Activated T-cell treated with anti-CD3 and anti-CD28 coated beads, Interleukin-2, amount 50 U/mL, for 72 hours (primary cell): ENCODE measurements at regions not wholly inside any gene's neighbourhood (a gene's known extent, or its start where the extent isn't known, plus 50 kb on each side); places are given as distances from the start of the nearest gene placed in this dataset.
"Not testable (repeated sequence)": the region's sequence is repeated elsewhere in the genome, so short reads cannot be mapped to it uniquely, and the experiment has no call there.

Experiments
- ATAC-seq, 2 donors: fragments of 150-1000 bp; cut with Tn5 transposase; replicated peaks in 1 of 2; 2 replicates each; pipeline ENCODE4 v1.10.0; 2021; ENCODE audit warnings: moderate library complexity in 2 of 2, mild to moderate bottlenecking in 1 of 2
- DNase-seq, 2 donors: peaks; one replicate each; pipeline ENCODE4 v3.0.0; 2021 to 2022; ENCODE audit warnings: mixed read lengths in 1 of 2
- H3K27ac Mint-ChIP-seq: one replicate; pipeline ENCODE4 v1.8.0; 2022; ENCODE audit warnings: mild to moderate bottlenecking, moderate library complexity, mixed read lengths
- H3K27me3 Mint-ChIP-seq: one replicate; pipeline ENCODE4 v1.8.0; 2022; ENCODE audit warnings: low read depth, mixed read lengths
- H3K36me3 Mint-ChIP-seq, 2 donors: one replicate each; pipeline ENCODE4 v1.8.0; 2022; ENCODE audit warnings: mixed read lengths in 2 of 2, mild to moderate bottlenecking in 1 of 2; ENCODE audit not compliant: insufficient read depth in 2 of 2
- H3K4me1 Mint-ChIP-seq: one replicate; pipeline ENCODE4 v1.8.0; 2022; ENCODE audit warnings: low read depth, mixed read lengths
- H3K4me3 Mint-ChIP-seq, 2 donors: one replicate each; pipeline ENCODE4 v1.8.0; 2022; ENCODE audit warnings: mild to moderate bottlenecking in 2 of 2, mixed read lengths in 2 of 2, moderate library complexity in 2 of 2
- H3K9me3 Mint-ChIP-seq, 2 donors: one replicate each; pipeline ENCODE4 v1.8.0; 2022; ENCODE audit warnings: mixed read lengths in 2 of 2

- not testable (repeated sequence) for H3K4me1 Mint-ChIP-seq, H3K27ac Mint-ChIP-seq, H3K4me3 Mint-ChIP-seq, DNase-seq, H3K36me3 Mint-ChIP-seq, ATAC-seq
- peaks cover 14% of the 10 kb centered on the region for H3K27me3 Mint-ChIP-seq
- H3K9me3 Mint-ChIP-seq, result peaks cover 11% of the 10 kb centered on the region in 2 donors
Observed at GRCh38 chr10:84019854-84020458, 119.4 kb upstream of the GHITM start.

DNA sequence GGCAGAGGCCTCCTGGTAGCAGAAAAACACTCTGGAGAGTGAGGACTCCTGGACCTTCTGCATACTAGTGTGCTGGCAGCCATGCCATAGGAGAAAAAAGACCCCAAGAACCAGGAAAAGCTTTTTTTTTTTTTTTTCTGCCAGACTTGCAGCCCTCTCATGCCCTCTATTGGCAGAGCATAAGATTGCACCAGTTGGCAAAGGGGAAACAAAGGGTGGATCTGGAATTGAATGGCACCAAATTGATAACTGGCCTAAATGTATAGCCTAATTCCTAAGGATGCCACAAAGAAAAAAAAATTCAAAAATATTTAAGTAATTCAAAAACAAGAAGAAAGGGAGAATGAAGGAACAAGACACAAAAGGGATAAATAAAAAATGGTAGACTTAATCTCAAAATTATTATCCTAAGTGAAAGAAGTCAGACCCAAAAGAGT, 112.5 kb upstream of the GHITM start:
- H3K9me3 Mint-ChIP-seq, result peaks cover 7 to 11% of the 10 kb centered on the region in 2 donors
- H3K36me3 Mint-ChIP-seq, result no peaks in the 10 kb centered on the region
- no peaks in the 10 kb centered on the region for H3K4me1 Mint-ChIP-seq
- ATAC-seq, result no peak
- H3K27me3 Mint-ChIP-seq, result no peaks in the 10 kb centered on the region
- peak; percentile 2 to 4 for DNase-seq
- no peak overlapping the region for H3K4me3 Mint-ChIP-seq
- no peak overlapping the region for H3K27ac Mint-ChIP-seq

DNA sequence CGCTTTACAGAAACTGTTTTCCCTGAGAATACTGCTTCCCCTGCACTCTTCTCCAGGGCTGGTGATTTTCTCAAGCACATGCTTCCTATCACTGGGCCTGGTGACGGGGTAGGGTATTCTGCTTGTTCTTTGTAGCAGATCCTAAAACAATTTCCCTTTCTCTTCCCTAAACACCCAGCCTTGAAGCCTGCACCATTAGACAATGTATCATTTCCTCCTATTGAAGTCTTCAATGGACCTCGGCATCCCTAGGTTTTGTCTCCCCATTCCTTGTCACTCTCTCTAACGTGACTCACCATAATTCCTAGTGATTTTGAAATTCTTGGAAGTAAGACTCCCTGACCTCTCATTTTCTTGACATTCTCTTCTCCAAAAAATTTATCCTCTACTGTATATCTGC, 109.5 kb upstream of the GHITM start:
- H3K9me3 Mint-ChIP-seq, result no peaks in the 10 kb centered on the region
- no peak for ATAC-seq
- no peak overlapping the region for H3K4me3 Mint-ChIP-seq
- no peak overlapping the region for H3K27ac Mint-ChIP-seq
- no peak for DNase-seq
- no peaks in the 10 kb centered on the region for H3K36me3 Mint-ChIP-seq
- no peaks in the 10 kb centered on the region for H3K4me1 Mint-ChIP-seq
- H3K27me3 Mint-ChIP-seq, result no peaks in the 10 kb centered on the region

DNA sequence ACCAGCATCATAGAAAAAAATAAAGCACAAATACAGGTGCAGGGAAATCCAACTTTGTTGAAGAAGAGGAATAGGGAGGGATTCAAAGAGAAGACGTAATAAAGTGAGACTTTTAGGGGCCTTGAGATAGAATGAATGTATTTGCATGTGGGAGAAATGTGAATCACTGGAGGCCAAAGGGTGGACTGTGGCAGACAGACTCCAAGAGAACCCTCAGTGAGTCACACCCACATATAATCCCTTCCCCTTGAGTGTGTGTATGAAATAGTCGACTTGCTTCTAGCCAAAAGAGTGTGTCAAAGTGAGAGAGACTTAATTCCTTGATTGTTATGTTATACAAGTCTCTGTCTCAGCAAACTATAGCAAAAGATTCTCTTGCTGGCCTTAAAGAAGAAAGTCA, 101.3 kb upstream of the GHITM start:
- H3K27me3 Mint-ChIP-seq, result peaks cover 20% of the 10 kb centered on the region
- no peak for ATAC-seq
- no peaks in the 10 kb centered on the region for H3K4me1 Mint-ChIP-seq

GRCh38 chr10:84039957-84040356, 99.4 kb upstream of the GHITM start:
- H3K4me3 Mint-ChIP-seq, result no peak overlapping the region
- DNase-seq (no peak), ATAC-seq (no peak)
- H3K9me3 Mint-ChIP-seq, result no peaks in the 10 kb centered on the region
- no peak overlapping the region for H3K27ac Mint-ChIP-seq
- peaks cover 20% of the 10 kb centered on the region for H3K27me3 Mint-ChIP-seq
- no peaks in the 10 kb centered on the region for H3K4me1 Mint-ChIP-seq
- no peaks in the 10 kb centered on the region for H3K36me3 Mint-ChIP-seq

More for the DNA sequence above, 101.3 kb upstream of the GHITM start:
- no peak for DNase-seq
- H3K4me3 Mint-ChIP-seq, result no peak overlapping the region
- no peaks in the 10 kb centered on the region for H3K36me3 Mint-ChIP-seq
- H3K27ac Mint-ChIP-seq, result no peak overlapping the region
- H3K9me3 Mint-ChIP-seq, result no peaks in the 10 kb centered on the region

DNA sequence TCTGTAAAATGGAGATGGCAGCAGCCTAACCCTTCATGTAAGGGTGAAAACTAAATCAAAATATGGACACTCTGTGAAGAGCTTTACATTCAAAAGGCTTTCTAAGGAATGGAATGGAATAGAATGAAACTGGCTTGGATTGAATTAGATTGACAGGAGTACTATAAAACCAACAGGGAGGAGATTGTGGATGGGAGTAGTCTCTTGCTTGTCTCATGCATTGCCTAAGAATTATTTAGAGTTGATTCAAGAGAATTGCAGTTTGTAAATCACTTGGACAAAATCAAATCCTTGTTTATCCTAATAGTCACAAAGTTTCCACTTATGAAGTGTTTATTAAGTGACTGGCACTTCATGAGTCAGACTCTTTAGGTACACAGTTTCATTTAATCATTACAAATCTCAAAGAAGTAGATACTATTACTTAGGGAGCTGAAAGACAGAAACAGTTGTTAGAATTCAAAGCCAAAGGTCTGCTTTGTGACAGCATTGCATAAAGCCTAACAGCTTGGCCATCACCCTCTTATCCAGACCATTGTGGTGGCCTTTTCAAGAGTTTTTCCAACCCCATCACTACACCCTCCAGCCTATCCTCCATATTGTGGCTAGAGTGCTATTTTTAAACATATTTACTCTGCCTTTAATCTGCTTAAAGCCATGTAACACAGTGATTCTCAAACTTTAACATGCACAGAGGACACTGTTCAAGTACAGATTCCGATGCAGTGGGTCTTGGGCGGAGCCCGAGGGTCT, 91.9 kb upstream of the GHITM start:
- Mint-ChIP-seq H3K27ac (no peak overlapping the region), H3K36me3 (no peaks in the 10 kb centered on the region), H3K9me3 (peaks cover 5 to 6% of the 10 kb centered on the region in 2 donors), H3K4me3 (no peak overlapping the region), H3K27me3 (no peaks in the 10 kb centered on the region), H3K4me1 (no peaks in the 10 kb centered on the region)
- DNase-seq (no peak), ATAC-seq (no peak)

GRCh38 chr10:84049645-84050011, 89.7 kb upstream of the GHITM start:
- Mint-ChIP-seq H3K27ac (no peak overlapping the region), H3K27me3 (no peaks in the 10 kb centered on the region), H3K4me1 (no peaks in the 10 kb centered on the region), H3K9me3 (peaks cover 5 to 6% of the 10 kb centered on the region in 2 donors), H3K36me3 (no peaks in the 10 kb centered on the region), H3K4me3 (no peak overlapping the region)
- ATAC-seq, result no peak
- no peak for DNase-seq

- Mint-ChIP-seq H3K36me3 (no peaks in the 10 kb centered on the region), H3K9me3 (peaks cover 3 to 5% of the 10 kb centered on the region in 2 donors), H3K27ac (no peak overlapping the region), H3K4me1 (no peaks in the 10 kb centered on the region), H3K4me3 (no peak overlapping the region), H3K27me3 (no peaks in the 10 kb centered on the region)
- ATAC-seq (no peak), DNase-seq (no peak)
Observed at GRCh38 chr10:84053626-84054025, 85.7 kb upstream of the GHITM start.

DNA sequence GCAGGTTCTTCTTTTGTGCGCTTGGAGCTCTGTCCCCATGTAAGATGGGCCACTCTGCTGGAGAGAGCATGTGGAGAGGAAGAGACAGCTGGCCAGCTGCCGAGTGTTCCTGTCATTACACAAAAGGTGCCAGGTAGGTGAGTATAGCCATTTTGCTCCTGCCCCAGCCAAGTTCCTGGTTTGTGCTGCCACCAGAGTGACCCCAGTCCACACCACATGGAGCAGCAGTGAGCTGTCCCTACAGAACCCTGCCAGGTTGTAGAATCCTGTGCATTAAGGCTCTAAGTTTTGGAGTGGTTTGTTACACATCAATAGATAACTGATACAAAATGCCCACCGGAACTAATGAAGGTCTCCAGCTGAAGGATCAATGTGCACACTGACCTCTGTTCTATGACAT, 84.6 kb upstream of the GHITM start:
- Mint-ChIP-seq H3K36me3 (no peaks in the 10 kb centered on the region), H3K27ac (no peak overlapping the region), H3K27me3 (no peaks in the 10 kb centered on the region), H3K4me1 (no peaks in the 10 kb centered on the region), H3K4me3 (no peak overlapping the region), H3K9me3 (no peaks in the 10 kb centered on the region)
- DNase-seq, result no peak
- ATAC-seq, result no peak

DNA sequence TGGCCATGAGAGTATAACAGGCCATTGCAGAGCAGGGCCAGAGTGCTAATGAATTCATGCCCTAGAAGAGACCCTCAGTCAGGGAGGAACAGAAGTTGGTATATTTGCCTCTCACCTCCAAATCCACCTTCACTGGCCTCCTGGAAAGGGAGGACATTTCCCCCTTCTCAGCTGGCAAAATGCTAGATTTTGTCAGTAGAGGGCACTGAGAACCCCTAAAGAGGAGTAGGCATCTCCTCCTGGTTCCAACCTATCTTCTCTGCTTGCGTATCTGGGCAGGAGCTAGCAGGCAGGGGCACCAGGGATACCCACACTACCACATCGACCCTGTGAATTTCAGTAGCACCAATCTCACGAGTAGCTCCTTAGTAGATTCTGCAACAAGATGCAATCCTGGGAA, 79.8 kb upstream of the GHITM start:
- H3K4me1 Mint-ChIP-seq, result no peaks in the 10 kb centered on the region
- ATAC-seq (no peak), DNase-seq (no peak)
- no peak overlapping the region for H3K27ac Mint-ChIP-seq
- no peaks in the 10 kb centered on the region for H3K9me3 Mint-ChIP-seq
- no peak overlapping the region for H3K4me3 Mint-ChIP-seq
- no peaks in the 10 kb centered on the region for H3K36me3 Mint-ChIP-seq
- peaks cover 10% of the 10 kb centered on the region for H3K27me3 Mint-ChIP-seq

DNA sequence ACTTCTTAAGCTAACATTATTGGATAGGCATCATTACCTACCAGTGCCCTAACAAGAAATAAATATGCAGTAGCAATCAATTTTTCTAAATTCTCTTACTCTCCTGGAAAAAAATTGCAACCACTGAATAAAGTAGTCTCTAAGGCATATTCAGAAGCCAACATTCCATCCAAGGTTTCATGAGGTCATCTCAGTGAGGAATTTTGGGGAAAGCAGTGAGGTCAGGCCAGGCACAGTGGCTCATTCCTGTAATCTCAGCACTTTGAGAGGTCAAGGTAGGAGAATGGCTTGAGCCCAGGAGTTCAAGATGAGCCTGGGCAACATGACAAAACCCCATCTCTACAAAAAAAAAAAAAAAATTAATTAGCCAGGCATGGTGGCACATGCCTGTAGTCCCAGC, 75.9 kb upstream of the GHITM start:
- H3K27me3 Mint-ChIP-seq, result peaks cover 12% of the 10 kb centered on the region
- no peak for DNase-seq
- no peaks in the 10 kb centered on the region for H3K9me3 Mint-ChIP-seq
- ATAC-seq, result no peak
- no peaks in the 10 kb centered on the region for H3K36me3 Mint-ChIP-seq
- H3K4me3 Mint-ChIP-seq, result no peak overlapping the region
- H3K4me1 Mint-ChIP-seq, result no peaks in the 10 kb centered on the region
- no peak overlapping the region for H3K27ac Mint-ChIP-seq

DNA sequence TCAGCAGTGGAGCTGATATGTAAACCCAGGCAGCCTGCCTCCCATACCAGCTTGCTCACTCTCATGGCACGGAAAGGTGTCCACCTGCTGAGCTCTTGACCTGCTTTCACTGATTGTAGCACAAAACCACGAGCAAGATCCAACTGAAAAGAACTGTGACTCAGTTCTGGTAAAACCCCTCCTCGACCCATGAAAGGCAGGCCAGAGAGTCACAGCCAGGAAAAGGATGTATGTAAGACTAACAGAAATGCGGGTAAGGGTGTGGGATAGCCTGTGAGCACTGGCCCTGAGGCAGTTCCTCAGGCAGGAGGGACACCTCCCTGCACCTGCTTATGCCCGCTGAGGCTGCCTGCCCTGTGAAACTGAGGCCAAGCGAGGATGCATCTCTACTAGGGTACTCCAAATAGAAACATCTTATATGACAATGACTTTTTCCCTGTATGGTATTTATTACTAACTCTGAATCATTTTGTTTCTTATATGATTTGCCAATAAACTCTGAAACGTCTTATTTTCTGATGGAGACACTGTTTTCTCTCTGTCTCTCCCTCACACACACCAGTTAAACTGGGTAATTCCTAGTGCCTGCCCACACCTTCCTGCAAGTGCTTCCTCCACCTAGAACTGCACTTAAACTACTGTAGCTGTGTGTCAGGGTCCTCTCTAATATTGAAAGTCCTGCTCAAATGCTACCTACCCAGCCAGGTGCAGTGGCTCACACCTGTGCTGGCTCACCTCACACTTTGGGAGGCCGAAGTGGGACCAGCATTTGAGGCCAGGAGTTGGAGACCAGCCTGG, 73.3 kb upstream of the GHITM start:
- peak in 1 of 2 donors; percentile 28 for ATAC-seq
- no peak overlapping the region for H3K27ac Mint-ChIP-seq
- H3K36me3 Mint-ChIP-seq, result no peaks in the 10 kb centered on the region
- H3K4me1 Mint-ChIP-seq, result no peaks in the 10 kb centered on the region
- no peak for DNase-seq
- H3K4me3 Mint-ChIP-seq, result no peak overlapping the region
- H3K9me3 Mint-ChIP-seq, result no peaks in the 10 kb centered on the region
- peaks cover 12% of the 10 kb centered on the region for H3K27me3 Mint-ChIP-seq

- no peak overlapping the region for H3K4me3 Mint-ChIP-seq
- peaks cover 35% of the 10 kb centered on the region for H3K27me3 Mint-ChIP-seq
- peaks cover 5% of the 10 kb centered on the region for H3K4me1 Mint-ChIP-seq
- ATAC-seq (no peak), DNase-seq (no peak)
- H3K27ac Mint-ChIP-seq, result no peak overlapping the region
- H3K9me3 Mint-ChIP-seq, result no peaks in the 10 kb centered on the region
- H3K36me3 Mint-ChIP-seq, result no peaks in the 10 kb centered on the region
Observed at GRCh38 chr10:84074521-84074920, 64.8 kb upstream of the GHITM start.
